ENCODE measurements at regions not wholly inside any gene's neighbourhood (a gene's known extent, or its start where the extent isn't known, plus 50 kb on each side); places are given as distances from the start of the nearest gene placed in this dataset.

DNA sequence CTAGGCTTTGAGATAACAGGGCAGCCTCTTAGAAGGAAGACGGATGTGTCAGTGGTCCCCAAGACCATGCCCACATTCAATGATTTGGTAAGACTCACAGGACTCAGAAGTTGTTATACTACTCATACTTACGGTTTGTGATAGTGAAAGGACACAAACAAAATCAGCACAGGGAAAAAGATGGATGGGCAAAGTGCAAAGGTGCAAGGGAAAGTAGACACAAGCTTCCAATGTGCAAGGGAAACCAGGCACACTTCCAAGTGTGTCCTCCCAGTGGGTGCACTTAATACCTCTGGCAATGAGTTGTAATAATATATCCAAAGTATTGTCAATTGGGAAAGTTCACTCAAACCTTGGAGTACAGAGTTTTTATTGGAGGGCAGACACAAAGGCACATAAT, 53.8 kb upstream of the VCX start:
- no peak overlapping the region for H3K4me3 ChIP-seq (ENCODE audit: low read length)
- no peak for DNase-seq (ENCODE audit: low read depth, low spot score)

GRCh38 chrX:7788334-7788733, 54.6 kb upstream of the VCX start:
- DNase-seq (ENCODE audit: low read depth, low spot score) = no peak
- H3K4me3 ChIP-seq (ENCODE audit: low read length) = no peak overlapping the region

DNA sequence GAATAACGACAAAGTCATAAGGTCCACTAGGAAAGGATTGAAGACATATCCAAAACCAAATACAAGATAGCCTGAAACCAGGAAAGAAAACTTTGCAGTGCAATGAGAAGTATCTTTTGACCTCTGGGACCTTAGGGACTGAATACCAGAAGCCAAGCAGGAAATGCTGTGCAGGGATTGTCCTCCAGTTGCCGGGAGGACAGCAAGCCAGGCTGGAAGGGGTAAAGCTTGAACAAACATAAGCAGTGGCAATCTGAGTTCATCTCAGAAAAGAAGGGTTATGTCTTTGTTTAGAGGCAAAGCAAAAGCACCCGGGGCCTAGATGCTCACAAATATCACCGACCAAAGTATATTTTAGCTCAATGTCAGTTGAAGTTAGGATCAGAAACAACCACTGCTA, 55.3 kb upstream of the VCX start:
- no peak for DNase-seq (ENCODE audit: low read depth, low spot score)
- H3K4me3 ChIP-seq (ENCODE audit: low read length) = no peak overlapping the region

DNA sequence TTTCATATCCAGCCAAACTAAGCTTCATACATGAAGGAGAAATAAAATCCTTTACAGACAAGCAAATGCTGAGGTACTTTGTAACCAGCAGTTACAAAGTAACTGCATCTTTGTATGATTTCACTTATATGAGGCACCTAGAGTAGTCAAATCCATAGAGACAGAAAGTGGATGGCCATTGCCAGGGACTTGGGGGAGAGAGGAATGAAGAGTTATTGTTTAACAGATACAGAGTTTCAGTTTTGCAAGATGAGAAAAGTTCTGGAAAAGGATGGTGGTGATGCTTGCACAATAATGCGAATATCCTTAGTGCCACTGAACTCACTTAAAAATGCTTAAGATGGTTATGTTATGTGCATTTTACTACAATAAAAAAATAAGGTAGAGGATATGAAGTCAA, 58.4 kb upstream of the VCX start:
- H3K4me3 ChIP-seq (ENCODE audit: low read length) = no peak overlapping the region
- no peak for DNase-seq (ENCODE audit: low read depth, low spot score)

- no peak for DNase-seq (ENCODE audit: low read depth, low spot score)
- H3K4me3 ChIP-seq (ENCODE audit: low read length) = no peak overlapping the region
Observed at GRCh38 chrX:7779644-7780043, 63.3 kb upstream of the VCX start.

DNA sequence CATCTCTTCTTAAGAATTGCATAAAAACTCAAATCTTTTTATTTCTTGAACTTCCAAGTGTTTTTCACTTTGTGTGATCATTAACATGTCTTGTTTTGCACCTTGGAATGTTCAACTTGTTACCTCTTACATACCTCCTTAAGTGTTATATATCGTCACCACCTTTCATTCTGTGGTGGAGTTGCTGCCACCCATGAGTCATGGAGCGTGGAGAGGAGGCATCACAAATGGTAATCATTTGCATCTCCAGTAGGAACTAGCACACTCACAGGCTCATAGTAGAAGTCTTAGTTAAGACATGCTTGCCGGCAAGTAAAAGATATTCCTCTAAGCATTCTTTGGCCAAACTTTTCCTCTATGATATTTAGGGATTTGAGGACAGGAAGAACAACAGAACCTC, 67.0 kb upstream of the VCX start:
- no peak for DNase-seq (ENCODE audit: low read depth, low spot score)
- no peak overlapping the region for H3K4me3 ChIP-seq (ENCODE audit: low read length)

DNA sequence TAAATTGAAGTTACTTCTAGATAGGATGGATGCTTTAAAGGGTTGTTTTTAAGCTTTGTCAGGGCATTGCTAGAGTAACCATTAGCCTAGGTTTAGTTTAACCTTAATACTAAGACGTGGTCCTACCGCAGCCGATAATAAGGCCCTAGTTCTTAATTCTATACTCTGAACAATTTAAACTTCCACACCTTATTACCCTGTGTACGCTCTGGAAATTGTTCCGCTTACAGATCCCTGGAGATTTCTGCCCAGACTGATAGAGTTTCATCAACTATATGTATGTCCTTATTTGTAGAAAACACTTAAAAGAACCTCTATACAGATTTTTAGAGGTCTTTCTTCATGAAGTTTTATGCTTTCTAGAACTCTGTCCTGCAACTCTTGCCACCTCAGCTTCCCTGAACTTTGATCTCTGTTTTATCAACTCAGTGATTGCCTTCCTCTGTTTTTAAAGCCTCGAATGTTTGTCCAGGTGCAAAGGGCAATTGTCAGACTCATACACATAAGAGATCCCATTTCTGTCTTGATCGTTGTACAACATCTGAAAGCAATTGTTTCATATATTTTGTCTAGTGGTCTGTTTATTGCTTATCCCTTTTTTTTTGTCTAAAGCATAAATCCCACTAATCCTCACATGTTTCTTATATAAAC, 71.1 kb upstream of the VCX start:
- no peak overlapping the region for H3K4me3 ChIP-seq (ENCODE audit: low read length)
- DNase-seq (ENCODE audit: low read depth, low spot score) = no peak

DNA sequence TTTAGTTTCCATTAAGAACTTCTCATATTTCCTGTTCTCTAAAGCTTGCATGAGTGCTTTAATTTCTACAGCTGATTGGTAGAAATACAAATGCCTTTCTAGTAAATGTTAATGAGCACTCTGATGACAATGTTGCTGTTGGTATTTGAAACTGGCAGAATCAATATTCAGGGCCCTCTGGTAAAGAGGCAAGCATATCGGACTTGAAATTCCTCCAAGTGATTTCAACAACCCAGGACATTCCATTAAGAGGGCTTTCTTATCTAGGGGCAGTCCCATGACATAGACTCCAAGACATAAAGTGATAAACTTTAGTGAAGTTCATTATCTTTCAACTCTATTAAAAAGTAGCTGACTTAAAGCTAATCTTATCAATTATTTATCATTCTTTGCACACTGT, 83.1 kb upstream of the VCX start:
- no peak for DNase-seq (ENCODE audit: low read depth, low spot score)
- no peak overlapping the region for H3K4me3 ChIP-seq (ENCODE audit: low read length)

DNA sequence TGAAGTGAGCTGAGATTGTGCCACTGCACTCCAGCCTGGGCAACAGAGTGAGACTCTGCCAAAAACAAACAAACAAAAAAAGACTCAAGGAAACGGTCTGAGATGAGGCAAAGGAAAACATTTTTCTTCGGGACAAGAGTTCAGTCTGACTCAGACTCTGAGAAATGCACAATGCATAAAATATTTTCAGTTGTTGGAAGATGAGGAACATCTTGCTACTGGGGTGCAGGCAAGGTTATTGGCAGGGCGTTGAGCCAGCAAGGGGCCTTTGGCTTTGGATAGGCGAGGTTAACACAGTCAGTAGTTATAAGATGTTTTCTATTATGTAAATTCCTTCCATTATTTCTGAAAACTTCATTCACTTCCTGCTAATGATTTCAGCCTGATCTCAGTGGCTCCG, 96.1 kb upstream of the VCX start:
- no peak for DNase-seq (ENCODE audit: low read depth, low spot score)

DNA sequence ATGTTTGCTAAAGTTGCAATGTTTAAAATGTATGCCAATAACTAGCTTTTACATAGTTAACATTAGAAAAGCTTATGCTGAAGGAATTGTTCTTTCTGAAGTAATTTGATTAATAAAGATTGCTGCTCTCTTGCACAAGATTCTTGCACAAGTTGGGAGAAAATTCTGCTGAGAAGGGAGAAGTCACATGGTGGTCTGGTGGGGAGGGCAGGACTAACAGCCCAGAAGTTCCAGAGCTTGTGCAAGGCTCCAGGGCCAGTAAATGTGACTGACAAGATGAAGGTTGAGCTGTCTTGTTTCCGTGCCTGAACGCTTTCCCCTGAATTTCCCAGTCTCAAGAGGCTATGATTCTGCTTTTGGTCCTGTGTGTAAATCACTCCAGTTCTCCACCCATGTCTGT, 112.9 kb upstream of the VCX start:
- H3K4me3 ChIP-seq (ENCODE audit: low read length) = no peak overlapping the region
- DNase-seq (ENCODE audit: low read depth, low spot score) = no peak

More for the DNA sequence above, 96.1 kb upstream of the VCX start:
- no peak overlapping the region for H3K4me3 ChIP-seq (ENCODE audit: low read length)

DNA sequence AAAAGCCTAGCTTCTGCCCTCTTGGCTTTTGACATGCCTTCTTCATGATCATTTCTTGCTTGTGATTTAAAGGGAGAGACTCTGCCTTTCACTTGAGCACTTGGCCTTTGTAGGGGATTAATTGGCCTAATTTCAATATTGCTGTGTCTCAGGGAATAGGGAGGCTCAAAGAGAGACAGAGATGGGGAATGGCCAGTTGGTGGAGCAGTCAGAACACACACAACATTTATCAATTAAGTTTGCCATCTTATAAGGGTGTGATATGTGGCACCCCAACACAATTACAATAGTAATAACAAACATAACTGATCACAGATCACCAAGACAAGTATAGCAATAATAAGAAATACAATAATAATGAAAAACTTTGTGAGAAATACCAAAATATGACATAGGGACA, 122.5 kb upstream of the VCX start:
- no peak for DNase-seq (ENCODE audit: low read depth, low spot score)
- no peak overlapping the region for H3K4me3 ChIP-seq (ENCODE audit: low read length)

DNA sequence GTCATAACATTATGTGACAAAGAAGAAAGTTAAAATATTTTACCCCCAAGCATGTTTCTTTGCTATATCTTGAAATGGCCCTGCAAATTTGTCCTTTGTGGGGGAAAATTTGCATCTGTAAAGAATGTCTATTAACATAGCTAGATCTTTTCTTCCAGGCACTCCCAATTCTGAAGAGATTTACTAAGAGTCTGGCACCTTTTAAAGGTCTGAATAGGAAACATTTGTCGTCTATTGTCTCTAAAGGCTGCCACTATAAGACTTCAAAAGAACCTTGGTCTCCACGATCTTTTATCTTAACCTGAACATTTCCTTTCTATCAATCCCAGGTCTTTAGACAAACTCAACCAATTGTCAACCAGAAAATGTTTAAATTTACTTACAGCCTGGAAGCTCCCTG, 128.6 kb upstream of the VCX start:
- DNase-seq (ENCODE audit: low read depth, low spot score) = no peak
- H3K4me3 ChIP-seq (ENCODE audit: low read length) = no peak overlapping the region

DNA sequence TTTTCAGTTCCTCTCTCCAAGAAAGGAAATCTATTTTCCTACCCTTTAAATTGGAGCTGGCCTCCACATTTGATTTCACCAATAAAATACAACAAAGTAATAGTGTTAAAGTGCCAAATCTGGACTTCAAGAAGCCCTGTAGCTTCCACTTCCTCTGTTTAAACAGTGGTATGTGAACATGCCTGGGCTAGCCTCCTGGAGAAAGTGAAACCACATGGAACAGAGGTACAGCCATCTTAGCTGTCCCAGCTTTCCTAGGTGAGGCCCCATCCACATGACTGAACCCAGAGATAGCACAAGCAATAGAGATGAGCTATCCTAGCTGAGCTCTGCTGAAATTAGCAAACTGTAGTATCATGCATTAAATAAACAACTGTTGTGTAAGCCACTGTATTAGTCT, 131.8 kb upstream of the VCX start:
- DNase-seq (ENCODE audit: low read depth, low spot score) = no peak
- H3K4me3 ChIP-seq (ENCODE audit: low read length) = no peak overlapping the region

GRCh38 chrX:7709845-7710244, 133.1 kb upstream of the VCX start:
- DNase-seq (ENCODE audit: low read depth, low spot score) = no peak
- H3K4me3 ChIP-seq (ENCODE audit: low read length) = no peak overlapping the region

- no peak overlapping the region for H3K4me3 ChIP-seq (ENCODE audit: low read length)
- no peak for DNase-seq (ENCODE audit: low read depth, low spot score)
Observed at GRCh38 chrX:7706032-7706431, 136.9 kb upstream of the VCX start.

GRCh38 chrX:7704205-7704604, 138.8 kb upstream of the VCX start:
- DNase-seq (ENCODE audit: low read depth, low spot score) = no peak
- H3K4me3 ChIP-seq (ENCODE audit: low read length) = no peak overlapping the region

DNA sequence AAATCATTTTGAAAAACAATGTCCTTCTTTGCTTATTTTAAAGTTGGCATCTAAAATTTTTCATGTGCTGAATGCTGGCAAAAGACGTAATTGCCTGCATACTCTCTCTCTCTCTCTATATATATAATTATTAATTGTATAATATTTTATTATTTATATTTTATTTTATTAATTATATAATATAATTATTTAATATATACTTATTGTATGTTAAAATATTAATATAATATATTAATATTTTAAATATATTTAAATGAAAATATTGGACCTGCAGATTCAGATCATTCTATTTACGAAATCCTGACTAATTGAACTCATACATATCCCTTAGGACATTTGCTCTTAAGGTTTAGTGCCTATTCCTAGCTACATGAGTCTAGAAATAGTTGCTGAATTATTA, 144.7 kb upstream of the VCX start:
- DNase-seq (ENCODE audit: low read depth, low spot score) = no peak

GRCh38 chrX:7690842-7691241, 152.1 kb upstream of the VCX start:
- no peak overlapping the region for H3K4me3 ChIP-seq (ENCODE audit: low read length)
- DNase-seq (ENCODE audit: low read depth, low spot score) = no peak

More for the DNA sequence above, 144.7 kb upstream of the VCX start:
- no peak overlapping the region for H3K4me3 ChIP-seq (ENCODE audit: low read length)

- DNase-seq (ENCODE audit: low read depth, low spot score) = no peak
- no peak overlapping the region for H3K4me3 ChIP-seq (ENCODE audit: low read length)
Observed at GRCh38 chrX:7689791-7690412, 153.1 kb upstream of the VCX start.

DNA sequence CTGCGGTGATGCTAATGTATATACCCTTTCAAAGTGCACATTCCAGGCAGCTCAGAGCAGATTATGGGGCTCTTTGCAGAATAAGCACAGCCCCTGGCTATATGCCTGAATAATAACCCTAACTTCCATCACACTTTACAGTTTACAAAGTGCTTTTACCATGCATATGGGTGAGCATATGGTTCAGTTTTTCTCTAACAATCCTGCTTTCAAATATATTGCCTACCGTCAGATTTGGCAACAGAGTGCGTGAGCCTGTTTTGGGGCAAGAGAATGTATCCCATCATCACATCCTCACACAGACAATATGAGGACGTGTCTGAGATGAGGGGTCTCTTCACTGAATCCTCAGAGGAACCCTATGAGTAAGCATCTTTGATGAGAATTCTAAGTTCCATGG, 162.8 kb upstream of the VCX start:
- H3K4me3 ChIP-seq (ENCODE audit: low read length) = no peak overlapping the region
- DNase-seq (ENCODE audit: low read depth, low spot score) = no peak

GRCh38 chrX:7654316-7654715, 188.7 kb upstream of the VCX start:
- no peak overlapping the region for H3K4me3 ChIP-seq (ENCODE audit: low read length)
- DNase-seq (ENCODE audit: low read depth, low spot score) = no peak

Measured in Jurkat, Clone E6-1 (cell line).